Testis (tissue), 2 donors: ENCODE measurements at regions not wholly inside any gene's neighbourhood (a gene's known extent, or its start where the extent isn't known, plus 50 kb on each side); places are given as distances from the start of the nearest gene placed in this dataset.

Source experiments
- POLR2A ChIP-seq: fragments of 450-650 bp; IDR thresholded peaks from one replicate; pipeline ENCODE4 v1.6.1; 2017; ENCODE audit warnings: antibody characterized with exemption, mild to moderate bottlenecking, moderate library complexity
- TF ChIP-seq, protein P1 (sequence below), 3 experiments: fragments of 450-650 bp in 2 of 3; fragments of 200-600 bp in 1 of 3; sonication (generic) in 1 of 3; IDR thresholded peaks; one replicate each; pipeline ENCODE4 v1.5.1; 2016 to 2019; ENCODE audit warnings: antibody characterized with exemption in 3 of 3, mild to moderate bottlenecking in 2 of 3, moderate library complexity in 1 of 3

- TF ChIP-seq, protein P1, sequence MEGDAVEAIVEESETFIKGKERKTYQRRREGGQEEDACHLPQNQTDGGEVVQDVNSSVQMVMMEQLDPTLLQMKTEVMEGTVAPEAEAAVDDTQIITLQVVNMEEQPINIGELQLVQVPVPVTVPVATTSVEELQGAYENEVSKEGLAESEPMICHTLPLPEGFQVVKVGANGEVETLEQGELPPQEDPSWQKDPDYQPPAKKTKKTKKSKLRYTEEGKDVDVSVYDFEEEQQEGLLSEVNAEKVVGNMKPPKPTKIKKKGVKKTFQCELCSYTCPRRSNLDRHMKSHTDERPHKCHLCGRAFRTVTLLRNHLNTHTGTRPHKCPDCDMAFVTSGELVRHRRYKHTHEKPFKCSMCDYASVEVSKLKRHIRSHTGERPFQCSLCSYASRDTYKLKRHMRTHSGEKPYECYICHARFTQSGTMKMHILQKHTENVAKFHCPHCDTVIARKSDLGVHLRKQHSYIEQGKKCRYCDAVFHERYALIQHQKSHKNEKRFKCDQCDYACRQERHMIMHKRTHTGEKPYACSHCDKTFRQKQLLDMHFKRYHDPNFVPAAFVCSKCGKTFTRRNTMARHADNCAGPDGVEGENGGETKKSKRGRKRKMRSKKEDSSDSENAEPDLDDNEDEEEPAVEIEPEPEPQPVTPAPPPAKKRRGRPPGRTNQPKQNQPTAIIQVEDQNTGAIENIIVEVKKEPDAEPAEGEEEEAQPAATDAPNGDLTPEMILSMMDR (IDR thresholded peaks at IDR 0.05) = no peak
- TF ChIP-seq POLR2A = no peak
Measured at GRCh38 chr4:111994392-111994791, 150.9 kb upstream of the FAM241A start.
